Astrocyte (in vitro differentiated cells and primary cell): ENCODE measurements at regions not wholly inside any gene's neighbourhood (a gene's known extent, or its start where the extent isn't known, plus 50 kb on each side); places are given as distances from the start of the nearest gene placed in this dataset.

Experiments used
- CTCF ChIP-seq: IDR thresholded peaks from 2 replicates; pipeline ENCODE4 v1.5.1; 2011; ENCODE audit warnings: low read depth, mild to moderate bottlenecking, inconsistent platforms, low read length, moderate library complexity; ENCODE audit not compliant: insufficient read depth
- EZH2 ChIP-seq: IDR thresholded peaks from 2 replicates; pipeline ENCODE4 v1.6.1; 2012; ENCODE audit warnings: mild to moderate bottlenecking, low read length, inconsistent platforms; ENCODE audit not compliant: insufficient read depth

- TF ChIP-seq CTCF (no peak), EZH2 (no peak)
These were observed 75.5 kb downstream of the FOXD2 start for GRCh38 chr1:47513393-47513792.
